Stomach (tissue), 8 donors: ENCODE measurements at regions not wholly inside any gene's neighbourhood (a gene's known extent, or its start where the extent isn't known, plus 50 kb on each side); places are given as distances from the start of the nearest gene placed in this dataset.

Source experiments
- DNase-seq, 2 donors: peaks; one replicate each; pipeline versions ENCODE4 v3.0.0 to v3.0.0-alpha.2; 2013 to 2019
- H3K27ac ChIP-seq, 5 donors: fragments of 200-600 bp in 4 of 5; sonication (generic) in 4 of 5; one replicate each; pipeline ENCODE4 v1.5.1; 2013 to 2019; ENCODE audit warnings: mild to moderate bottlenecking in 1 of 5, moderate library complexity in 1 of 5
- H3K27me3 ChIP-seq, 3 donors: fragments of 200-600 bp; sonication (generic); one replicate each; pipeline ENCODE4 v1.5.1; 2017 to 2019; ENCODE audit warnings: mixed run types in 1 of 3
- H3K36me3 ChIP-seq, 4 donors: fragments of 200-600 bp; sonication (generic); 1 replicate in 3 of 4; 2 replicates in 1 of 4; pipeline ENCODE4 v1.5.1; 2016 to 2019
- H3K4me1 ChIP-seq, 4 donors: fragments of 200-600 bp; sonication (generic); one replicate each; pipeline ENCODE4 v1.5.1; 2016 to 2019
- H3K4me3 ChIP-seq, 4 donors: fragments of 200-600 bp; sonication (generic) in 3 of 4; one replicate each; pipeline ENCODE4 v1.5.1; 2016 to 2019; ENCODE audit warnings: mild to moderate bottlenecking in 1 of 4
- H3K9me3 ChIP-seq, 4 donors: fragments of 200-600 bp; sonication (generic); one replicate each; pipeline ENCODE4 v1.5.1; 2016 to 2019
- EP300 ChIP-seq: sonication (generic); formaldehyde crosslinking; IDR thresholded peaks from one replicate; pipeline ENCODE4 v1.6.1; 2017; ENCODE audit warnings: antibody characterized with exemption
- POLR2A ChIP-seq, 4 donors: fragments of 450-650 bp; IDR thresholded peaks; one replicate each; pipeline ENCODE4 v1.6.1; 2016; ENCODE audit warnings: antibody characterized with exemption in 4 of 4, control low read depth in 2 of 4, mild to moderate bottlenecking in 1 of 4, moderate library complexity in 1 of 4
- POLR2AphosphoS5 ChIP-seq, 3 donors: sonication (generic); formaldehyde crosslinking; IDR thresholded peaks; one replicate each; pipeline ENCODE4 v1.6.1; 2016; ENCODE audit warnings: antibody characterized with exemption in 3 of 3
- WGBS, 5 donors: extraction: QIAGEN DNeasy Blood & Tissue Kit in 3 of 5; methylation state at CpG; one replicate each; pipeline versions ENCODE4 v1.1.5 to v1.1.7; 2013 to 2018; 5-methylcytosine and 5-hydroxymethylcytosine counted together
- intact Hi-C: fragments of 100-400 bp; cut with DNase I; formaldehyde crosslinking; loops from one replicate; pipeline ENCODE4 v1.15.1; 2023; ENCODE audit warnings: low total_unique reads
- TF ChIP-seq, protein P1 (sequence below), 7 experiments: fragments of 450-650 bp in 4 of 7; fragments of 200-600 bp in 3 of 7; sonication (generic) in 3 of 7; IDR thresholded peaks; one replicate each; pipeline ENCODE4 v1.5.1; 2016 to 2019; ENCODE audit warnings: antibody characterized with exemption in 7 of 7, control low read depth in 2 of 7, mild to moderate bottlenecking in 1 of 7
- donor health status: healthy with polysubstance abuse.
- donor health status: Bipolar disorder and iron deficiency.
- donor health status: healthy.

DNA sequence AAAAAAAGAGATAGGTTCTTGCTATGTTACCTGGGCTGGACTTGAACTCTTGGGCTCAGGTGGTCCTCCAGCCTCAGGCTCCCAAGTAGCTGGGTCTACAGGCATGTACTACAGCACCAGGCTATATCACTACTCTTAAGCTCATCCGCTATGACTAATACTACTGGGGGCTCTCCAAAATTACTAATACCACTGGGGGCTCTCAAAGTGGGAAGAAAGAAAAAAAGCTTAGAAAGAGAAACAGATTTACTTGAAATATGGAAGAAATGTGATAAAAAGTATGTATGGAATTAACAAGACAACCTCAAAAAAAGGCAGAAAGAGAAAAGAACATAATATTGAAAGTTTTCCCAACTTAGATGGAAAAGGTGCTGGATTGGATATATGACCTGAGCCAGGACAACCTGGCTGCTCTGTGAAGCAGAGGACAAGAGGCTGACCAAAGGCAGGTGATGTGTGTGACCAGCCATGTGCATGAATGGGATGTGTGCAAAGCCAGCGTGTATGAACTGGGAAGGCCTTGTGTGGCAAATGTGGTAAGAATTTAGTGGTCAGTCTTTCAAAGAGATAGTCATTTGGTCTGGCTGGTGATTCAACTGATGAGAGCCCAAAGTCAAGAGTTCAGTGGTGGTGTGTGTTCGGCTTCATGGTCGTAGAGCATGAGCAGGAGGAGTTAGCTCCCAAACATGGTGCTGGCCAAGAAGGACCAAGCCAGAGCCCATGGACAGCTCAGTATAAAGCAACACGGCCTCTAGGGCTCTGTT, 232.4 kb upstream of the KLF14 start:
- no peaks in the 10 kb centered on the region for H3K9me3 ChIP-seq
- H3K27me3 ChIP-seq, result no peaks in the 10 kb centered on the region
- H3K4me1 ChIP-seq, result peaks cover 3 to 60% (median 24%) of the 10 kb centered on the region in 4 donors
- TF ChIP-seq POLR2A (IDR thresholded peaks at IDR 0.05), result no peak
- TF ChIP-seq, protein P1, sequence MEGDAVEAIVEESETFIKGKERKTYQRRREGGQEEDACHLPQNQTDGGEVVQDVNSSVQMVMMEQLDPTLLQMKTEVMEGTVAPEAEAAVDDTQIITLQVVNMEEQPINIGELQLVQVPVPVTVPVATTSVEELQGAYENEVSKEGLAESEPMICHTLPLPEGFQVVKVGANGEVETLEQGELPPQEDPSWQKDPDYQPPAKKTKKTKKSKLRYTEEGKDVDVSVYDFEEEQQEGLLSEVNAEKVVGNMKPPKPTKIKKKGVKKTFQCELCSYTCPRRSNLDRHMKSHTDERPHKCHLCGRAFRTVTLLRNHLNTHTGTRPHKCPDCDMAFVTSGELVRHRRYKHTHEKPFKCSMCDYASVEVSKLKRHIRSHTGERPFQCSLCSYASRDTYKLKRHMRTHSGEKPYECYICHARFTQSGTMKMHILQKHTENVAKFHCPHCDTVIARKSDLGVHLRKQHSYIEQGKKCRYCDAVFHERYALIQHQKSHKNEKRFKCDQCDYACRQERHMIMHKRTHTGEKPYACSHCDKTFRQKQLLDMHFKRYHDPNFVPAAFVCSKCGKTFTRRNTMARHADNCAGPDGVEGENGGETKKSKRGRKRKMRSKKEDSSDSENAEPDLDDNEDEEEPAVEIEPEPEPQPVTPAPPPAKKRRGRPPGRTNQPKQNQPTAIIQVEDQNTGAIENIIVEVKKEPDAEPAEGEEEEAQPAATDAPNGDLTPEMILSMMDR (IDR thresholded peaks at IDR 0.05), result no peak
- no peak for TF ChIP-seq POLR2AphosphoS5 (IDR thresholded peaks at IDR 0.05)
- TF ChIP-seq EP300, result no peak
- peaks cover 0 to 38% (median 28%) of the 10 kb centered on the region in 4 donors for H3K36me3 ChIP-seq
- H3K27ac ChIP-seq, result no peak overlapping the region
- intact Hi-C loops, result no loop called here
- 82 to 94% (median 88%) methylated on average over 5 of the region's 5 CpGs for WGBS, 5 donors
- no peak overlapping the region for H3K4me3 ChIP-seq
- DNase-seq, result no peak

DNA sequence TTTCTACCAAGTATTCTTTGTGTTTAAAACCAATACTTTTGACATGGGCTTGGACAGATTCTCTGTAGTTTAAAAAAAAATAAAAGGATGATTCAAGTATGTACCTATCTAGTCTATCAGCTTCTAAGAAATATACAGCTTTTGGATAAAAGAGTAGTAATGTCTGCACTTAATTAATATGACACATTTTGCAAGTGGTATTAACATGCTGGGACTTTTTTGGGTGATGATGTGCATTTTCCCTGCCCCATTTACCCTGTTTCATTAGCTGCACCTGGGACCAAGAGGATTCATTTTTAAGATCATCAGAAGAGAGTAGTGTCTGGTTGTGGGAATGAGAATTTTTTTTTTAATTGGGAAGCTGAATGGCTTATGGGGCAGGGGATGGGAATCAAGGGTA, 236.2 kb upstream of the KLF14 start:
- peaks cover 0 to 6% (median 0%) of the 10 kb centered on the region in 4 donors for H3K9me3 ChIP-seq
- H3K27ac ChIP-seq, result no peak overlapping the region

DNA sequence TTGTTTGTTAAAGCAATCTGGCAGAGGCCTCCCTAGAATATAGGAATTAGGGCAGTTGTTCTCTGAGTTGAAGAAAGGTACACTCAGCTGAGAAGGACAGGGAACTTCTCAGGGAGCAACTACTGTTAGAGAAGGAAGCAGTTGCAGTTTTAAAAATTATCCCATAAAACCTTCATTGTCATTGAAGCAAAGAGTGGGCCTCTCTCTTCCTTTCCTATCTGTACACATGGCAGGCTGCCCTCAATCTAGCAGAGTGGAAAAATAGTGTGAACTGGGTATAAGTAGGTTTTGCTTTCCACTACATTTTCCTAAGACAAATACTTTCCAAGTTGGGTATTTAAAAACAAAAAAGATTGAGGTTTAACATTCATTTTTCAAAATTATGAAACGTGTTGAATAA, 236.7 kb upstream of the KLF14 start:
- 17 to 30% (median 22%) methylated on average over 1 of the region's 1 CpG for WGBS, 5 donors
- Histone ChIP-seq H3K27me3 (no peaks in the 10 kb centered on the region), H3K36me3 (peaks cover 6 to 37% (median 28%) of the 10 kb centered on the region in 4 donors), H3K4me1 (peaks cover 0 to 36% (median 18%) of the 10 kb centered on the region in 4 donors), H3K9me3 (peaks cover 0 to 6% (median 0%) of the 10 kb centered on the region in 4 donors), H3K4me3 (no peak overlapping the region), H3K27ac (no peak overlapping the region)
- TF ChIP-seq POLR2A (IDR thresholded peaks at IDR 0.05) (no peak), POLR2AphosphoS5 (IDR thresholded peaks at IDR 0.05) (no peak), EP300 (no peak)
- TF ChIP-seq, protein P1 (IDR thresholded peaks at IDR 0.05), result no peak
- no peak for DNase-seq
- intact Hi-C loops, result no loop called here

More for the DNA sequence above, 236.2 kb upstream of the KLF14 start:
- TF ChIP-seq, protein P1 (IDR thresholded peaks at IDR 0.05), result no peak
- TF ChIP-seq EP300 (no peak), POLR2A (IDR thresholded peaks at IDR 0.05) (no peak), POLR2AphosphoS5 (IDR thresholded peaks at IDR 0.05) (no peak)
- no peak for DNase-seq
- Histone ChIP-seq H3K27me3 (no peaks in the 10 kb centered on the region), H3K36me3 (peaks cover 6 to 36% (median 25%) of the 10 kb centered on the region in 4 donors), H3K4me3 (no peak overlapping the region), H3K4me1 (peaks cover 0 to 35% (median 16%) of the 10 kb centered on the region in 4 donors)
- intact Hi-C loops, result no loop called here

DNA sequence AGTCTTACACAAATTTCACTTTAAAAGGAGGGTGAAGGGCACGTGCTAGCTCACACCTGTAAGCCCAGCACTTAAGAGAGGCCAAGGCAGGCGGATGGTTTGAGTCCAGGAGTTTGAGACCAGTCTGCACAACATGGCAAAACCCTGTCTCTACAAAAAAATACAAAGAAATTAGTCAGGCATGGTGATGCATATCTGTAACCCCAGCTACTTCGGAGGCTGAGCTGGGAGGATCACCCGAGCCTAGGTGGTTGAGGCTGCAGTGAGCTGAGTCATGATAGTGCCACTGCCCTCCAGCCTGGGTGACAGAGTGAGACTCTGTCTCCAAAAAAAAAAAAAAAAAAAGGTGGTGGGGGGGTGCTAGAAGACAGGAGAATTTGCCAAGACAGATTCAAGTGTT, 237.3 kb upstream of the KLF14 start:
- DNase-seq, result no peak
- Histone ChIP-seq H3K4me1 (peaks cover 0 to 42% (median 21%) of the 10 kb centered on the region in 4 donors), H3K9me3 (peaks cover 0 to 6% (median 0%) of the 10 kb centered on the region in 4 donors), H3K4me3 (no peak overlapping the region), H3K27ac (no peak overlapping the region), H3K36me3 (peaks cover 6 to 31% (median 26%) of the 10 kb centered on the region in 4 donors), H3K27me3 (no peaks in the 10 kb centered on the region)
- intact Hi-C loops, result no loop called here
- TF ChIP-seq, protein P1 (IDR thresholded peaks at IDR 0.05), result no peak
- no peak for TF ChIP-seq POLR2AphosphoS5 (IDR thresholded peaks at IDR 0.05)
- TF ChIP-seq EP300, result no peak
- no peak for TF ChIP-seq POLR2A (IDR thresholded peaks at IDR 0.05)
- 74 to 86% (median 79%) methylated on average over 4 of the region's 4 CpGs for WGBS, 5 donors
